Panc1 (cell line): ENCODE measurements at regions not wholly inside any gene's neighbourhood (a gene's known extent, or its start where the extent isn't known, plus 50 kb on each side); places are given as distances from the start of the nearest gene placed in this dataset.

Experiments used
- CTCF ChIP-seq: fragments of 450-650 bp; IDR thresholded peaks from 2 replicates; pipeline ENCODE4 v1.5.1; 2017; ENCODE audit warnings: mild to moderate bottlenecking
- POLR2AphosphoS5 ChIP-seq: IDR thresholded peaks from 2 replicates; pipeline ENCODE4 v1.6.1; 2012; ENCODE audit warnings: mild to moderate bottlenecking, low read depth, low read length, moderate library complexity
- SIN3A ChIP-seq: IDR thresholded peaks from 2 replicates; pipeline ENCODE4 v1.6.1; 2012; ENCODE audit warnings: low read depth, mild to moderate bottlenecking, low read length, moderate library complexity, borderline replicate concordance; ENCODE audit not compliant: insufficient read depth
- TCF7L2 ChIP-seq: IDR thresholded peaks from 2 replicates; pipeline ENCODE4 v1.6.1; 2011; ENCODE audit warnings: mild to moderate bottlenecking, low read depth, low read length, inconsistent platforms

- no peak for TF ChIP-seq CTCF
- TF ChIP-seq POLR2AphosphoS5 = no peak
- TF ChIP-seq SIN3A = no peak
- TF ChIP-seq TCF7L2 = no peak
Measured at GRCh38 chr1:95849439-95849838, 615.4 kb downstream of the RWDD3 start.
